Hematopoietic multipotent progenitor cell (in vitro differentiated cells): ENCODE measurements at regions not wholly inside any gene's neighbourhood (a gene's known extent, or its start where the extent isn't known, plus 50 kb on each side); places are given as distances from the start of the nearest gene placed in this dataset.
"Not testable (repeated sequence)": the region's sequence is repeated elsewhere in the genome, so short reads cannot be mapped to it uniquely, and the experiment has no call there.

ENCODE experiments used
- DNase-seq, 3 donors: peaks; one replicate each; pipeline ENCODE4 v3.0.0-alpha.2; 2011 to 2015; ENCODE audit warnings: low read depth in 2 of 3, low spot score in 2 of 3

DNA sequence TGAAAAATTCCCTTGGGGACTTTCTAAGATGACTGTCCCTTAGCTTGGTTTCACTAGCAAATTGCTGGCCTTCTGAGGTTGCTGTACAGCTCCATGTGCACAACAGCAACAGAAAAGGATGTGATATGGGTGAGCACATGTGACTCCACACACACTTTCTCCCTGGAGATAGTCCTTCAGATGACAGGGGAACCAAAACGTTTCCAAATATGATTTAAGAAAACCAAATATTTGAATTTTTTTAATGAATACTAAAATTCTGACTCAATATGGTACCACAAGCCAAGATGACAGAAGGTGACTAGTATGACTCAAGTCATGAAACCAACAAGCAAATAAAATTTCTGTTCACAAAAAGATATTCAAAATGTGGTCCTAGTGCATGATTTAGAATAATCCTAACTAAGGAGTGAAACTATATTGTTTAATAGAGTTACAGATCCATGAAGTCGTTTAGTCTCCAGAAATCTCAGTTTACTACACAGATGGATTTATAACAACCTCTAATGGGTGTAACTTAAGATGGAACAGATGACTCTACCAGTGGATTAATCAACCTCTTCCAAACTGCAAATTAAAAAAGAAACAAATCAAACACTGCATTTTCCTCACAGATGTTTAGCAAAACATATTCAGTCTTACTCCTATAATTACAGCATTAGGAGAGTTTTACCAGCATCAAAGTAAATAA is 144.8 kb upstream of the PIK3R1 start:
- no peak for DNase-seq

DNA sequence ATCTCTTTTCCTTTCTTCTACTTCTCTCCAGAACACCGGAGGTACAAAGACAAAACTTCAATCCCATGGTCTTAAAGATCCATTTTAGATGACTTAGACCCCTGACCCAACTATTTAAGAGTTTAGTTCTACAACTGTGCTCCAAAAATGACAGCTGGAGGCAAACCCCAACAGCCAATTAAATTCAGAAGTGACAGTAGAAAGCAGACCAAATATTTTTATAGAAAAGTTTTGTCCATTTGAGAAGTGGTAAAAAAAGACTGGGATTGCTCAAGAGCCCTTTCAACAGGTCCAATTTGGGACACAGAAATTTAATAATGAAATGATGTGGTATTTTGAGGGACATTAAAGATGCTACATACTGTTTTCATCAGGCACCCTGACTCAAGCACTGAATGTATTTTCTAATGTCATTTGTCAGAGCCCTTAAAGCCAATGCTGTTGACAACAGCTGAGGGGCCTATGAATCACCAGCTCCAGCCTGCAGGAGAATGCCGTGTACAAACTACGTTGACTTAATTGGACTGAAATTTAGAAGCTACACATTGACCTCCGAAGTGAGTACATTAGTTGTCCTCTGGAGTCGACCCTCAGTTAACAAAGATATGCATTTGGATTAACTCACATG is 147.5 kb upstream of the PIK3R1 start:
- no peak for DNase-seq

DNA sequence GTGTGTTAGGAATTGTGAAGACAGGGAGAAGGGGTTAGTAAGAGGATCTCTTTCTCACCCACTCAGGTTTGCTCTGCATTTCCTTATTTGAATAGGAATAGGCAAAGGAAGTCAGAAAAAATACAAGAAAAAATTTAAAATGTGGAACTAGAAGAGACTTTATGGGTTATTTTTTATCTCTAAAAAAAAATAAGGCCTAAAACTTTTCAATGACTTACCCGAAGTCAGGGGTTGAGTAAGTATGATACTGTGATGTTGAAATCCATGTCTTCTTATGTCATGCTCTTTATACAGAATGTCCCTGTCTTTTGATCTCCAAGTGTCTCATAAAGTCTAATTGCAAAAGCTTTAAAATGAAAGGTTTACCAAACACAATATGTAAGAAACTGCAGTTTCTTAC is 148.3 kb upstream of the PIK3R1 start:
- DNase-seq: no peak

DNA sequence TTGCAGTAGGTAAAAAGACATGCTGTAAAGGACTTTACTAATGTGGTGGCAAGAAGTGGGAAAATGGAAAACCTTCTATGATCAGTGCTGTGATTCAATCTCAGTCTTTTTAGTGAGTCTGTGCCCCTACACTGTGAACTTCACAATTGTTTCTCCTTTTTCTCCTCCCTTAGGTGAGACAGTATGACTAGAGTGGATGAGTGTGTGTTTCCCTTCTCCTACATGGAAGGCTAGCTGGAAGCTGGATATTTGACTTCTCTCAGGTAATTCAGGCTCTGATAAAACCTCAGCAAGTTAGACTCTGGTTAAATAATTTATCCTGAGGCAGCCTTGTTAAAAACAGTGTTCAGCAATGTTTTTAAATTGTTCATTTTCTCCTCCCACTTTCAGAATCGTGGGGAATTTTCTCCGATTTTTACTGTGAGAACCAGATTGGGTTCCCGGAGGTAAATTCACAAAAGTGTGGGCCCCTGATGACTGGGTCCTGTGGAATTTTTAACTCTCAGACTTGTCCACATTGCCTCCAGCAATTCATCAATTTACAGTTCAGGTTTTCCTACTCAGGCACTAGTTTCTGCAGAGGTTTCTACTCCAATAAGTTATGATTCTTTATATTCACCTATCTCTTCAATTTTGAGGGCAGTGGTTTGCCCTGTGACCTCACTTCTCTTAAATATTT is 149.1 kb upstream of the PIK3R1 start:
- DNase-seq: no peak

GRCh38 chr5:68065321-68065720 is 150.2 kb upstream of the PIK3R1 start:
- DNase-seq: not testable (repeated sequence)

- no peak for DNase-seq
Observed at GRCh38 chr5:68060382-68060781, 155.2 kb upstream of the PIK3R1 start.

DNA sequence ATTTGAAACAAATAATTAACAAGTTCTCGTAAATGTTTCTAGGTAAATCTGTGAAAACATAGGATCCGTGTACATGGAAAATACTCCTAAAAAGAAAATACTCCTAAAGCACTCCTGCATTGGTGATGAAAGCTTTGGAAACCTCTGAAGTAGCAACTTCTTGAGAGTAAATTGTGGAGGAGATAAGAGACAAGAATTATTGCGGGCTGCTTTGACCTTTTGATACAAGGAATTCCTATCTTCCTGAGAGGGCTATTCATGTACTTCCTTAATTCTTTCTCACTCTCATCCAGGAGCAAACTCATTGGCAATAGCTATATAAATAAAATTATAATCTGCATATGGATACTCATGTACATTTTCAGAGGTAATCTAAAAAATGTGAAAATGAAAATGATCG is 158.4 kb upstream of the PIK3R1 start:
- no peak for DNase-seq

DNA sequence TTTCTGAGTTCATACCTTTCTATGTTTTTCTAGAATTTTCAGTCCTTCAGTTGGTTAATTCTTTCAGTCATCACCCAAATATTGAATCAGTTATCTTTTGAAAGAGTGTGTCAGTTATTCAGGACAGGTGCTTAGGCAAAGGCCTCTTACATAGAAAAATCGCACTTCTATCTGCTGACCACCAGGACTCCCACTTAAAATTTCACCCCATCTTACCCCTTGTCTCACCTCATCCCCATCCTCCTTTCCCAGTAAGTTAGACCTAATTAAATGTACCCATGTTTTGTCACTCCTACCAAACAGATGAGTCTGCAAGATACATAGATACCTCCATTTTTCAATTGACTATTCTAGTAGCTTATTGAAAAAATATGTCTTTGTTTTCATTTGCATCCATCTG is 159.9 kb upstream of the PIK3R1 start:
- no peak for DNase-seq

DNA sequence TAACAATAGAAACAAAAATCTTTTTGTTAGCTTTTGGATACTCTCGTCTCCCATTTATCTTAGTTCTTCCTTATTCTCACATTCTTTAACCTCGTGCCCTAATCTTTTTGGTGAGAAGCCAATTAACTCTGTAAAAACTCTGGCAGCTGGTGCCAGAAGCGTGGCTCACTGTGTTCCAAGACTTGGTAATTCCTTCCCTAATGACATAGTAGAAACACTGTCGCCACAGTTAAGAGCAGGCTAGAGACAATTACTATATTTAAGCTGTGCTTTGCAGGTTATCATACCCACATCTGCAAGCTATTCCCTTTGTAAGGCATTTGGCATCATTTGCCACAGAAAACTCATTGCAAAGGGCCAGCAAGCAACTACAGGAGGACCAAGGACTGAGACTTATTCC is 160.9 kb upstream of the PIK3R1 start:
- no peak for DNase-seq

- DNase-seq: no peak
Observed at GRCh38 chr5:68053202-68053601, 162.4 kb upstream of the PIK3R1 start.

- no peak for DNase-seq
Observed at GRCh38 chr5:68049053-68049713, 166.4 kb upstream of the PIK3R1 start.

DNA sequence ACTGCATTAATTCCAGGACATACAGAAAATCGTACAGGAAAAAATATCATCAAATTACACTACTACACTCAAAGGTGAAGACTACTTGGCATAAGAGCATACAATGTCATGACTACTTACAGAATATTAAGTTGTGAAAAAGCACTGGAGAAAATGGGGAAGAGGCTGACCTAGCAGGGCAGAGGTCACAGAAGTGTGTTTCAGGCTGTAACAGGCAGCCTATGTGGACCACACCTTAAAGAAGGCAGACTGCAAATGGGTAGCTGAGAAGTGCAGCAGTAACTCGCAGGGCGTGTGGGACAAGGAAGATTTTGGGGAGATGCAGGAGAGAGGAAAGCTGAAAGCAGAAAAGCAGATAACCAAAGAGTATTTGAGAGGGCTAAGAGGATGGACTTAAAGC is 167.0 kb upstream of the PIK3R1 start:
- no peak for DNase-seq

- not testable (repeated sequence) for DNase-seq
Observed at GRCh38 chr5:68048054-68048453, 167.5 kb upstream of the PIK3R1 start.

- DNase-seq: no peak
Observed at GRCh38 chr5:68047035-68047434, 168.5 kb upstream of the PIK3R1 start.

GRCh38 chr5:68046445-68046844 is 169.1 kb upstream of the PIK3R1 start:
- DNase-seq: no peak

DNA sequence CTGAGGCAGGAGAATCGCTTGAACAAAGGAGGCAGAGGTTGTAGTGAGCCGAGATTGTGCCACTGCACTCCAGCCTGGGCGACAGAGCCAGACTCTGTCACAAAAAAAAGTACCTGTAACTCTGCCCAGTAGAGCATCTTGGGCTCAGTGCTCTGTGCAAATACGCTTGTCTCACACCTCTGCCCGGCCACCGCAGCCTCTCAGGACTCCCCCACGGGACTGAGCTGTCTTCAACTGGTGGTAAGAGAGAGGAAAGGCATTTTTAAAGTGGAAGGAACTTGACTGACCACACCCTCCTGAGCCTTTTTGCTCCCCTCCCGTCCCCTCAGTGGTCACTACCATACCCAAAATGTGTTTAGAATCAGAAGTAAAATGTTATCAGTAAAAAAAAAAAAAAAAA is 174.3 kb upstream of the PIK3R1 start:
- DNase-seq: no peak

GRCh38 chr5:68037546-68037945 is 178.0 kb upstream of the PIK3R1 start:
- DNase-seq: no peak

- DNase-seq: no peak
Observed at GRCh38 chr5:68033961-68034571, 181.5 kb upstream of the PIK3R1 start.

GRCh38 chr5:68033029-68033428 is 182.5 kb upstream of the PIK3R1 start:
- no peak for DNase-seq

DNA sequence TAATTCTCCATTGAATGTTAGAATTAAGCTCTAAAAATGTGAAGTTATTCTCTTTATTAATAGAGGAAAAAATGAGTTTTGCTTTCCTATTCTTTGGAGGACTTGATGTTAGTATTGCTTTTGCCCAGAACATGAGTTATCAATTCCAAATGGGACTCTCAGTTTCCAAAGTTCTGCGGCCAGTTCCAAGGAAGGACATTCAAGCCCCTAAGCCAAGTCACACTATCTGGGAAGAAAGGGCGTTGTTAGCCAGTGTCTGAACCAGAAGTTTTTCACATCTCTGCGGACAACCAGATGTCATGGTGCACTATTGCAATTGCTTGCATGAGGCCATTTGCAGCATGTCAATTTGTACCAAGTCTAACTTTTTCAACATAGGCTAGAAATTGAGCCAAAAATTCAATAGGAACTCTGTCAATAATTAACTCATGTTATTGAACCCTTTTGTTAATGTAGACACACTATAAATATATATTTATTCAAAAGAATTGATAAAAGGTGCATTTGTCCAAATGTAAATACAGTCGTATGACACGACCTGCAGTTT is 183.3 kb upstream of the PIK3R1 start:
- DNase-seq: no peak
